SK-N-SH treated with all-trans-retinoic acid at 6 μM for 48 hours (cell line): ENCODE measurements at regions not wholly inside any gene's neighbourhood (a gene's known extent, or its start where the extent isn't known, plus 50 kb on each side); places are given as distances from the start of the nearest gene placed in this dataset.

ENCODE experiments used
- BACH2 ChIP-seq: fragments of 250-450 bp; sonication (Bioruptor Pico); IDR thresholded peaks from 2 replicates; pipeline ENCODE4 v1.9.0; 2021; ENCODE audit warnings: mild to moderate bottlenecking, borderline replicate concordance
- RARB ChIP-seq: fragments of 250-450 bp; sonication (Bioruptor Pico); IDR thresholded peaks from 2 replicates; pipeline ENCODE4 v1.8.0; 2021; ENCODE audit warnings: mild to moderate bottlenecking, moderate library complexity
- ZFP30 ChIP-seq: fragments of 450-650 bp; formaldehyde crosslinking; IDR thresholded peaks from 2 replicates; pipeline ENCODE4 v1.5.0; 2022; ENCODE audit warnings: mild to moderate bottlenecking, moderate library complexity
- ZNF565 ChIP-seq: fragments of 450-650 bp; formaldehyde crosslinking; conservative IDR thresholded peaks from 2 replicates; pipeline ENCODE4 v1.5.0; 2020; ENCODE audit warnings: low read depth, mild to moderate bottlenecking, moderate library complexity
- ZNF70 ChIP-seq: fragments of 450-650 bp; formaldehyde crosslinking; IDR thresholded peaks from 2 replicates; pipeline ENCODE4 v1.5.0; 2020; ENCODE audit warnings: mild to moderate bottlenecking, moderate library complexity
- TF ChIP-seq, protein P1 (sequence below): fragments of 250-450 bp; sonication (Bioruptor Pico); IDR thresholded peaks from 2 replicates; pipeline ENCODE4 v1.5.1; 2020; ENCODE audit warnings: low read depth, mild to moderate bottlenecking, moderate library complexity
- TF ChIP-seq, protein P2 (sequence below): fragments of 250-450 bp; sonication (Bioruptor Pico); IDR thresholded peaks from 2 replicates; pipeline ENCODE4 v1.8.0; 2021; ENCODE audit warnings: low read depth, mild to moderate bottlenecking, moderate library complexity, borderline replicate concordance

DNA sequence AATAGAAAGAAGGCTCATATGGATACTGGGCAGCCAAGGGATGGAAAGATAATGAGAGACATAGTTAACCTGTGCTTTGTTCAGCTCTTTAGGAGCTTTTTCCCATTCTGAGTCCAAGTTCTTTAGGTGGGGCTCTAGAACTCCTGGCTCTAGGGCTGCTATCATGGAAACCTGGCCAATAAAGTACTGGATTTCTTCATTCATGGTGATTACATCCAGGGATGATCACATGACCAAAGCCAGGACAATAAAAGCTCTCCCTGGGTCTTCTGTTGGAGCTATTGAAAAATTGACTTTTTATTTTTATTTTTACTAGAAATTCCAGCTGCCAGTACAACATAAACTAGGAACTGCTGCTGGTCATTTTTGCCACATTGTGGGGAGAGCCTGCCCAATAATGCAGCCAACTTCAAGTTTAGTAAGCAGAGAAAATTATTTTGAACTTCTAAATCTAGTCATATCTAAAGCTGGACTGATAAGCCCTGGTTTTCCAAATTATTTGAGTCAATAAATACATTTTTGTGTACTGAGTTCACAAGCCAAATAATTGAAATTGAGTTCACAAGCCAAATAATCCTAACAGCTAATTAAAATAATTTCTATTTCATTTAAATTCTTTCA is 224.9 kb upstream of the STARD13 start:
- TF ChIP-seq ZFP30 (CRISPR knock-in tag) (no peak), ZNF70 (CRISPR knock-in tag) (no peak), BACH2 (CRISPR knock-in tag) (no peak), RARB (CRISPR knock-in tag) (no peak), ZNF565 (CRISPR knock-in tag) (no peak)
- TF ChIP-seq, protein P1, sequence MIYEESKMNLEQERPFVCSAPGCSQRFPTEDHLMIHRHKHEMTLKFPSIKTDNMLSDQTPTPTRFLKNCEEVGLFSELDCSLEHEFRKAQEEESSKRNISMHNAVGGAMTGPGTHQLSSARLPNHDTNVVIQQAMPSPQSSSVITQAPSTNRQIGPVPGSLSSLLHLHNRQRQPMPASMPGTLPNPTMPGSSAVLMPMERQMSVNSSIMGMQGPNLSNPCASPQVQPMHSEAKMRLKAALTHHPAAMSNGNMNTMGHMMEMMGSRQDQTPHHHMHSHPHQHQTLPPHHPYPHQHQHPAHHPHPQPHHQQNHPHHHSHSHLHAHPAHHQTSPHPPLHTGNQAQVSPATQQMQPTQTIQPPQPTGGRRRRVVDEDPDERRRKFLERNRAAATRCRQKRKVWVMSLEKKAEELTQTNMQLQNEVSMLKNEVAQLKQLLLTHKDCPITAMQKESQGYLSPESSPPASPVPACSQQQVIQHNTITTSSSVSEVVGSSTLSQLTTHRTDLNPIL (CRISPR knock-in tag): no peak
- TF ChIP-seq, protein P2, sequence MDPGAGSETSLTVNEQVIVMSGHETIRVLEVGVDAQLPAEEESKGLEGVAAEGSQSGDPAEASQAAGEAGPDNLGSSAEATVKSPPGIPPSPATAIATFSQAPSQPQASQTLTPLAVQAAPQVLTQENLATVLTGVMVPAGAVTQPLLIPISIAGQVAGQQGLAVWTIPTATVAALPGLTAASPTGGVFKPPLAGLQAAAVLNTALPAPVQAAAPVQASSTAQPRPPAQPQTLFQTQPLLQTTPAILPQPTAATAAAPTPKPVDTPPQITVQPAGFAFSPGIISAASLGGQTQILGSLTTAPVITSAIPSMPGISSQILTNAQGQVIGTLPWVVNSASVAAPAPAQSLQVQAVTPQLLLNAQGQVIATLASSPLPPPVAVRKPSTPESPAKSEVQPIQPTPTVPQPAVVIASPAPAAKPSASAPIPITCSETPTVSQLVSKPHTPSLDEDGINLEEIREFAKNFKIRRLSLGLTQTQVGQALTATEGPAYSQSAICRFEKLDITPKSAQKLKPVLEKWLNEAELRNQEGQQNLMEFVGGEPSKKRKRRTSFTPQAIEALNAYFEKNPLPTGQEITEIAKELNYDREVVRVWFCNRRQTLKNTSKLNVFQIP: no peak
